Stomach (tissue), 4 donors: ENCODE measurements at regions not wholly inside any gene's neighbourhood (a gene's known extent, or its start where the extent isn't known, plus 50 kb on each side); places are given as distances from the start of the nearest gene placed in this dataset.

Experiments
- CTCF ChIP-seq, 7 experiments: fragments of 450-650 bp in 4 of 7; fragments of 200-600 bp in 3 of 7; sonication (generic) in 3 of 7; IDR thresholded peaks; one replicate each; pipeline ENCODE4 v1.5.1; 2016 to 2019; ENCODE audit warnings: antibody characterized with exemption in 7 of 7, control low read depth in 2 of 7, mild to moderate bottlenecking in 1 of 7
- EP300 ChIP-seq: sonication (generic); formaldehyde crosslinking; IDR thresholded peaks from one replicate; pipeline ENCODE4 v1.6.1; 2017; ENCODE audit warnings: antibody characterized with exemption
- POLR2AphosphoS5 ChIP-seq, 3 donors: sonication (generic); formaldehyde crosslinking; IDR thresholded peaks; one replicate each; pipeline ENCODE4 v1.6.1; 2016; ENCODE audit warnings: antibody characterized with exemption in 3 of 3

- TF ChIP-seq CTCF (IDR thresholded peaks at IDR 0.05) (no peak), POLR2AphosphoS5 (IDR thresholded peaks at IDR 0.05) (no peak), EP300 (no peak)
Measured at GRCh38 chr13:76014406-76015318, 378.5 kb downstream of the LMO7 start.
